Endodermal cell (in vitro differentiated cells): ENCODE measurements at regions not wholly inside any gene's neighbourhood (a gene's known extent, or its start where the extent isn't known, plus 50 kb on each side); places are given as distances from the start of the nearest gene placed in this dataset.

Source experiments
- DNase-seq: peaks from one replicate; pipeline ENCODE4 v3.0.0-alpha.2; 2017
- H3K27ac ChIP-seq: 2 replicates; pipeline ENCODE4 v1.5.1; 2013; ENCODE audit warnings: mild to moderate bottlenecking, low read depth, low read length, moderate library complexity
- H3K27me3 ChIP-seq: 2 replicates; pipeline ENCODE4 v1.6.1; 2013; ENCODE audit warnings: mild to moderate bottlenecking, low read length, moderate library complexity; ENCODE audit not compliant: insufficient read depth, control insufficient read depth, poor library complexity, severe bottlenecking
- H3K36me3 ChIP-seq: 2 replicates; pipeline ENCODE4 v1.7.0; 2013; ENCODE audit warnings: mild to moderate bottlenecking, low read length, moderate library complexity; ENCODE audit not compliant: control insufficient read depth, insufficient read depth
- H3K4me1 ChIP-seq: one replicate; pipeline ENCODE4 v1.7.0; 2013; ENCODE audit warnings: low read length; ENCODE audit not compliant: control insufficient read depth, insufficient read depth
- H3K4me3 ChIP-seq: 2 replicates; pipeline ENCODE4 v1.5.1; 2013; ENCODE audit warnings: mild to moderate bottlenecking, low read length, moderate library complexity
- H3K9ac ChIP-seq: 2 replicates; pipeline ENCODE4 v1.6.1; 2013; ENCODE audit warnings: mild to moderate bottlenecking, low read length, moderate library complexity; ENCODE audit not compliant: poor library complexity, severe bottlenecking; ENCODE audit errors: extremely low read depth
- H3K9me3 ChIP-seq: 2 replicates; pipeline ENCODE4 v1.6.1; 2013; ENCODE audit warnings: mild to moderate bottlenecking, low read length, moderate library complexity; ENCODE audit not compliant: control insufficient read depth
- H3K27ac Mint-ChIP-seq: 2 replicates; pipeline ENCODE4 v1.8.0; 2020; ENCODE audit warnings: mixed read lengths
- H3K27me3 Mint-ChIP-seq: 2 replicates; pipeline ENCODE4 v1.8.0; 2021; ENCODE audit warnings: mild to moderate bottlenecking, mixed read lengths; ENCODE audit not compliant: insufficient read depth
- H3K36me3 Mint-ChIP-seq: 2 replicates; pipeline ENCODE4 v1.8.0; 2020; ENCODE audit warnings: low read depth, mixed read lengths
- H3K4me1 Mint-ChIP-seq: 2 replicates; pipeline ENCODE4 v1.8.0; 2020; ENCODE audit warnings: mixed read lengths
- H3K4me3 Mint-ChIP-seq: 2 replicates; pipeline ENCODE4 v1.8.0; 2020; ENCODE audit warnings: mild to moderate bottlenecking, moderate library complexity, mixed read lengths
- H3K9me3 Mint-ChIP-seq: 2 replicates; pipeline ENCODE4 v1.8.0; 2020; ENCODE audit warnings: mild to moderate bottlenecking, mixed read lengths
- WGBS, 2 experiments: methylation state at CpG; one replicate each; pipeline versions ENCODE4 v1.1.5 to v1.1.7; 2013; ENCODE audit warnings: missing lambda C conversion rate in 2 of 2, mixed read lengths in 1 of 2; ENCODE audit not compliant: insufficient coverage in 1 of 2, insufficient read length in 1 of 2; 5-methylcytosine and 5-hydroxymethylcytosine counted together
- TF ChIP-seq, protein P1 (sequence below): fragments of 200-600 bp; sonication (generic); conservative IDR thresholded peaks from 2 replicates; pipeline ENCODE4 v1.5.0; 2021; ENCODE audit warnings: antibody characterized with exemption, mild to moderate bottlenecking

GRCh38 chr5:35362772-35363171 lies 132.5 kb upstream of the PRLR start:
- 91 to 94% methylated on average over 2 of the region's 2 CpGs for WGBS, 2 experiments

DNA sequence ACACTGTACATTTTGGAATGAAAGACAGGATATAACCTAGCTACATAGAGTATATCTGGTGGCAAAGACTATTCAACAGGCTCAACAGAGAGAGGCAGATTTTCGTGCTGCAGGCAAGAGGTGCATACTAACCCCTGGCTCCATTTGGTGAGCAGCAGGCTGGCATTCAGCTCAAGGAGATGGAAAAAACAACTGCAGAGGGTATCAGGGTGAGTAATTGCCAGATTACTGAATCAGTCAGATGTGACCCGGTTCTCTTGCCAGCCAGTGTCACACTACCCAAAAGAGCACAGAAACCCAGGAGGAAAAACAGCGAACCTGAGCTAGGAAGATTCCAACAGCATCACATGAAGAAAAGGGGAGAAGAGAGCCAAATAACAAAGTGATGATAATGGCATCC lies 130.4 kb upstream of the PRLR start:
- H3K4me3 ChIP-seq = no peak overlapping the region
- Mint-ChIP-seq H3K9me3 (peaks cover 3% of the 10 kb centered on the region), H3K4me3 (no peak overlapping the region), H3K27me3 (no peaks in the 10 kb centered on the region), H3K36me3 (peaks cover 2% of the 10 kb centered on the region), H3K4me1 (no peaks in the 10 kb centered on the region), H3K27ac (no peak overlapping the region)
- TF ChIP-seq, protein P1, sequence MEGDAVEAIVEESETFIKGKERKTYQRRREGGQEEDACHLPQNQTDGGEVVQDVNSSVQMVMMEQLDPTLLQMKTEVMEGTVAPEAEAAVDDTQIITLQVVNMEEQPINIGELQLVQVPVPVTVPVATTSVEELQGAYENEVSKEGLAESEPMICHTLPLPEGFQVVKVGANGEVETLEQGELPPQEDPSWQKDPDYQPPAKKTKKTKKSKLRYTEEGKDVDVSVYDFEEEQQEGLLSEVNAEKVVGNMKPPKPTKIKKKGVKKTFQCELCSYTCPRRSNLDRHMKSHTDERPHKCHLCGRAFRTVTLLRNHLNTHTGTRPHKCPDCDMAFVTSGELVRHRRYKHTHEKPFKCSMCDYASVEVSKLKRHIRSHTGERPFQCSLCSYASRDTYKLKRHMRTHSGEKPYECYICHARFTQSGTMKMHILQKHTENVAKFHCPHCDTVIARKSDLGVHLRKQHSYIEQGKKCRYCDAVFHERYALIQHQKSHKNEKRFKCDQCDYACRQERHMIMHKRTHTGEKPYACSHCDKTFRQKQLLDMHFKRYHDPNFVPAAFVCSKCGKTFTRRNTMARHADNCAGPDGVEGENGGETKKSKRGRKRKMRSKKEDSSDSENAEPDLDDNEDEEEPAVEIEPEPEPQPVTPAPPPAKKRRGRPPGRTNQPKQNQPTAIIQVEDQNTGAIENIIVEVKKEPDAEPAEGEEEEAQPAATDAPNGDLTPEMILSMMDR = no peak
- DNase-seq = no peak
- no peak overlapping the region for H3K27ac ChIP-seq
- H3K9me3 ChIP-seq = no peaks in the 10 kb centered on the region
- no peak overlapping the region for H3K9ac ChIP-seq
- 88 to 100% methylated on average over 1 to 3 of the region's 3 CpGs for WGBS, 2 experiments
- no peaks in the 10 kb centered on the region for H3K4me1 ChIP-seq
- no peaks in the 10 kb centered on the region for H3K36me3 ChIP-seq
- no peaks in the 10 kb centered on the region for H3K27me3 ChIP-seq

More at GRCh38 chr5:35362772-35363171, 132.5 kb upstream of the PRLR start:
- H3K9me3 Mint-ChIP-seq = no peaks in the 10 kb centered on the region
- TF ChIP-seq, protein P1 = no peak
- H3K4me1 Mint-ChIP-seq = no peaks in the 10 kb centered on the region
- Histone ChIP-seq H3K9ac (no peak overlapping the region), H3K4me3 (no peak overlapping the region), H3K9me3 (no peaks in the 10 kb centered on the region), H3K4me1 (no peaks in the 10 kb centered on the region), H3K36me3 (no peaks in the 10 kb centered on the region), H3K27me3 (no peaks in the 10 kb centered on the region), H3K27ac (no peak overlapping the region)
- no peak for DNase-seq
- H3K27me3 Mint-ChIP-seq = no peaks in the 10 kb centered on the region
- no peak overlapping the region for H3K27ac Mint-ChIP-seq
- H3K4me3 Mint-ChIP-seq = no peak overlapping the region
- no peaks in the 10 kb centered on the region for H3K36me3 Mint-ChIP-seq

GRCh38 chr5:35359859-35360258 lies 129.6 kb upstream of the PRLR start:
- H3K9me3 ChIP-seq = no peaks in the 10 kb centered on the region
- 97% methylated on average over 1 of the region's 1 CpG; no CpG with 5 or more reads in 1 of the 2 experiments for WGBS, 2 experiments
- Mint-ChIP-seq H3K36me3 (peaks cover 2% of the 10 kb centered on the region), H3K27me3 (no peaks in the 10 kb centered on the region), H3K4me3 (no peak overlapping the region), H3K9me3 (peaks cover 3% of the 10 kb centered on the region), H3K27ac (no peak overlapping the region), H3K4me1 (no peaks in the 10 kb centered on the region)
- H3K4me1 ChIP-seq = no peaks in the 10 kb centered on the region
- no peak overlapping the region for H3K27ac ChIP-seq
- no peaks in the 10 kb centered on the region for H3K36me3 ChIP-seq
- TF ChIP-seq, protein P1 = no peak
- H3K4me3 ChIP-seq = no peak overlapping the region
- H3K9ac ChIP-seq = no peak overlapping the region
- DNase-seq = no peak
- no peaks in the 10 kb centered on the region for H3K27me3 ChIP-seq
